ENCODE measurements at regions not wholly inside any gene's neighbourhood (a gene's known extent, or its start where the extent isn't known, plus 50 kb on each side); places are given as distances from the start of the nearest gene placed in this dataset.

GRCh38 chr3:159819676-159820075, 169.0 kb upstream of the IL12A start:
- TF ChIP-seq POLR2A (IDR thresholded peaks at IDR 0.05; ENCODE audit: low read length) (no peak), GATA1 (IDR thresholded peaks at IDR 0.05; ENCODE audit: low read depth, low read length) (no peak)

Measured in erythroblast (primary cell).